HAP-1 (cell line): ENCODE measurements at regions not wholly inside any gene's neighbourhood (a gene's known extent, or its start where the extent isn't known, plus 50 kb on each side); places are given as distances from the start of the nearest gene placed in this dataset.
"Not testable (repeated sequence)": the region's sequence is repeated elsewhere in the genome, so short reads cannot be mapped to it uniquely, and the experiment has no call there.

ENCODE experiments used
- DNase-seq, 2 experiments: peaks; one replicate each; pipeline ENCODE4 v3.0.0-alpha.2; 2016 to 2020; ENCODE audit warnings: low spot score in 2 of 2
- H3K27me3 ChIP-seq: fragments of 250-450 bp; sonication (Bioruptor Pico); 2 replicates; pipeline ENCODE4 v1.5.1; 2020; ENCODE audit warnings: low read depth, mild to moderate bottlenecking, moderate library complexity
- H3K36me3 ChIP-seq: fragments of 250-450 bp; sonication (Bioruptor Pico); replicated peaks from 2 replicates; pipeline ENCODE4 v1.5.1; 2020; ENCODE audit warnings: mild to moderate bottlenecking
- H3K4me1 ChIP-seq: fragments of 250-450 bp; sonication (Bioruptor Pico); 2 replicates; pipeline ENCODE4 v1.5.1; 2020; ENCODE audit warnings: mild to moderate bottlenecking
- H3K4me3 ChIP-seq: fragments of 250-450 bp; sonication (Bioruptor Pico); 2 replicates; pipeline ENCODE4 v1.5.1; 2020; ENCODE audit warnings: mild to moderate bottlenecking, moderate library complexity
- H3K9me3 ChIP-seq: fragments of 250-450 bp; sonication (Bioruptor Pico); 2 replicates; pipeline ENCODE4 v1.5.1; 2020; ENCODE audit warnings: mild to moderate bottlenecking, moderate library complexity
- in situ Hi-C: fragments of 300-500 bp; cut with MboI; formaldehyde crosslinking; loops from 3 replicates; pipeline ENCODE4 v1.14.3; 2020; ENCODE audit warnings: low sequenced_read_pairs, inconsistent platforms, mixed read lengths

DNA sequence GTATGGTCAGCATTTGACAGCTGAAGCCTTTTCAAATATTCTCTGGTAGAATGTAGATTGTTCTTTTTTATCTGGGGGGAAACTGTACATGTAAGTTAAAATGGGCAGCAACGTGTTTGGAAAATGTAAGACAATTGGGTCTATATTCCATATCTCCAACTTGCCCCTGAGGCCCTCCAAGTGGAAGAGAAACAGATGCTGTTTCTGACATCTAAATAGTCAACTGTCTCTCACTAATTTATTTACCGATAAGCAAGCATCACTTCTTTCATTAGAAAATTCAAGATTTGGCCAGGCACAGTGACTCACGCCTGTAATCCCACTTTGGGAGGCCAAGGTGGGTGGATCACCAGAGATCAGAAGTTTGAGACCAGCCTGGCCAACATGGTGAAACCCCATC, 120.2 kb upstream of the TBCA start:
- Histone ChIP-seq H3K36me3 (no peaks in the 10 kb centered on the region), H3K4me3 (no peak overlapping the region), H3K9me3 (no peaks in the 10 kb centered on the region; the same call in 1 of the 2 replicates), H3K4me1 (peaks cover 11% of the 10 kb centered on the region), H3K27me3 (no peaks in the 10 kb centered on the region)
- DNase-seq, result no peak
- in situ Hi-C loops, result no loop called here

DNA sequence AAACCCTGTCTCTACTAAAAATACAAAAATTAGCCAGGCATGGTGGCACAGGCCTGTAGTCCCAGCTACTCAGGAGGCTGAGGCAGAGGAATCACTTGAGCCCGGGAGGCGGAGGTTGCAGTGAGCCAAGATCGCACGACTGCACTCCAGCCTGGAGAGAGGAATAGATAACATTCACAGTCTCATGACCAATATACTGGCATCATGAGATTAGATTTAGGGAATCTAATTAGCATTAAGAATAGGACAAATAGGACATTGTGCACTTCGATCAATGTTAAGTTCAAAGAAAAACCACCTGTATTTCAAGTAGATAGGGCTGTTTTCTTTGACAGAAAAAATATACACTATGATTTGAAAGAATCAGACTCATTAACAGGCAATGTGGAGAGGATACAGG, 118.0 kb upstream of the TBCA start:
- DNase-seq, in situ Hi-C loops: not testable (repeated sequence)

DNA sequence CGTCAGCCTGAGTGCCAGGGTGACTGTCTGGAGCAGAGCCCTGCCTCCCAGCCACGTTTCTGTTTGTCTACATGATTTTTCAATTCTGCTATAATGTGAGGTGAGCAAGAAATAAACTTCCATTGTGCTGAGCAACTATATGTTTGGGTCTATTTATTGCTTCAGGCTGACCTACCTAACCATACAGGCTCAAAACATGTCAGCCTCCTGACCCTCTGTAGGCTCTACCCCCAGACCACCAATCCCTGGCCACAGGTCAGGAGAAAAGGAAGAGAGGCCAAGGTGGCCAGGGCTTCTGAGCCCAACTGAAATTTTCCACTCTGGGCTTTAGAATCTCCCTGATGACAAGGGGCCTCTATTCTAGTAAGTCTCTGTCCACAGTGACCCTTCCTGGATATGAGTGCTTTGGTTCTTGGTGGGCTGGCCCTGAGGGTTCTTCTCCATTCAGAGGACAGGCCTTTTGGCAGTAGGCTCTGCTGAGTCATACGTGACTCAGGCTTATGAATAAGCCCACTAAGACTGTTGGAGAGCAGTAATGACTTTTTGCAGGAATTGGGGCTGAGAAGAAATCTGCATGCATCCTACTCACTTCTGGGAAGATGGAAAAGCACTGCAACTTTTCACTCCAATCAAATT, 117.2 kb upstream of the TBCA start:
- no peak for DNase-seq
- no peaks in the 10 kb centered on the region for H3K27me3 ChIP-seq
- no peaks in the 10 kb centered on the region for H3K36me3 ChIP-seq
- in situ Hi-C loops, result no loop called here
- H3K9me3 ChIP-seq, result no peaks in the 10 kb centered on the region; the same call in 1 of the 2 replicates
- no peak overlapping the region for H3K4me3 ChIP-seq
- H3K4me1 ChIP-seq, result peaks cover 11% of the 10 kb centered on the region

More for the DNA sequence above, 118.0 kb upstream of the TBCA start:
- not testable (repeated sequence) for H3K4me3 ChIP-seq, H3K9me3 ChIP-seq, H3K36me3 ChIP-seq, H3K27me3 ChIP-seq
- peaks cover 11% of the 10 kb centered on the region for H3K4me1 ChIP-seq

DNA sequence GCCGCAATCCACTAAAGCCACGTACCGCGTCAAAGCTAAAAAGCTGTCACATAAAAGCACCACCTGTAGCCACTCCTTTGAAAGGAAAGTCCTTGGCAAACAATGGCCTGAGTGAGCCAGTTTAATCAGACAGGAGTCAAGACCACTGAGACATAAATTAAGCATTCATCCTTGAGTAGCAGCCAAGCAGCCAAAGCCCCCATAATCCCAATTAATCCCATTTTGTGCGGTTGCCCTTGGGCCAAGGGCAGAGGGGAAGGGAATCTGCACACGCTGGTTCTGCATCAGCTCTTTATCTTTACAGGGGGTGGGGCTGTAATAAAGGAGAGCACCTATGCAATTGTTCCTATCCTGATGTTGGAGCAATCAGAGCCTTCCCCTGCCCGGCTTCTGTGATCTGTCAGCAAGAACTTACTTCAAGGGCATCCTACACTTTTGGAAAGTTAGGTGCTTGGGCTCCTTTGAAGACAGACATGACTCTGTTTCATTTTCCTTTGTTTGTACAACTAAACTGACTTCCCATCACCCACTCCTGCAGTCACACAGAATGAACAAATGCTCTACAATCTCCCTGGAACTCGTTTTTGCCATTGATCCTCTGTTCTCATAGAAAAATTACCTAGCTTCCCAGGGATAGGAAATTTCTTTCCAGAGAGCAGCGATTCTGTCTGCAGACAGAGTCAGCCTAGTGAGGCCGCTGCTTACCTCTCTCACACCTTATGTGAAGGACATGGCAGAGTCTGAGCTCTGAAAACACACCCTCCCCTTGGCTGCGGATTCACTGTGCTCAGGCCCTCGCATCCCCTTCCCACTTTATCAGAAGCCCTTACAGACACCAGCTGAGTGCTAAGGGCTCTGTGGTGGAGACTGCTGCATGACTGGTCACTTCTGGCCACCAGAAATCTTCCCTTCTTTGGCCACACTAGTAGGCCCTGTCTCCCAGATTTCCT, 116.2 kb upstream of the TBCA start:
- in situ Hi-C loops, result no loop called here
- peaks cover 11% of the 10 kb centered on the region for H3K4me1 ChIP-seq
- peak; percentile 63 to 68 for DNase-seq
- H3K27me3 ChIP-seq, result no peaks in the 10 kb centered on the region
- H3K4me3 ChIP-seq, result no peak overlapping the region
- no peaks in the 10 kb centered on the region for H3K36me3 ChIP-seq
- H3K9me3 ChIP-seq, result no peaks in the 10 kb centered on the region; the same call in 1 of the 2 replicates

DNA sequence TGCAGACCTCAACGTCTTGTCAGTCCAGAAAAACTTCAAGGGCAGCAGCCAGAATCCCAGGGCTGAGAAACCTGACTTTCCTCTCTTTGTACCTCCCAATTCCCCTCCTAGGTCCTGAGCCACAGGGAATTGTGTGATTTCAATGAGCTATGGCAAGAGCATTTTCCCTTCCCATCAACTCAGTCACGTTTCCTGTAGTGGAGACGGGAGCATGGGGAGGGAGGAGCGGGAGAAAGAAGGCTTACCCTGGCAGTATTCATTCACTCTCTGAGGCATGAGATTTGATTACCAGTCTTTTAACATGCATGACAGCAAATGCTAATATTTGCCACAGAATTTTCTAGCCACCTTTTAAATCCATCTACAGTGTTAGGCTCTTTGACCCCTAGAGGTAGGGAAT, 109.4 kb upstream of the TBCA start:
- H3K36me3 ChIP-seq, result no peaks in the 10 kb centered on the region
- in situ Hi-C loops, result no loop called here
- DNase-seq, result no peak

DNA sequence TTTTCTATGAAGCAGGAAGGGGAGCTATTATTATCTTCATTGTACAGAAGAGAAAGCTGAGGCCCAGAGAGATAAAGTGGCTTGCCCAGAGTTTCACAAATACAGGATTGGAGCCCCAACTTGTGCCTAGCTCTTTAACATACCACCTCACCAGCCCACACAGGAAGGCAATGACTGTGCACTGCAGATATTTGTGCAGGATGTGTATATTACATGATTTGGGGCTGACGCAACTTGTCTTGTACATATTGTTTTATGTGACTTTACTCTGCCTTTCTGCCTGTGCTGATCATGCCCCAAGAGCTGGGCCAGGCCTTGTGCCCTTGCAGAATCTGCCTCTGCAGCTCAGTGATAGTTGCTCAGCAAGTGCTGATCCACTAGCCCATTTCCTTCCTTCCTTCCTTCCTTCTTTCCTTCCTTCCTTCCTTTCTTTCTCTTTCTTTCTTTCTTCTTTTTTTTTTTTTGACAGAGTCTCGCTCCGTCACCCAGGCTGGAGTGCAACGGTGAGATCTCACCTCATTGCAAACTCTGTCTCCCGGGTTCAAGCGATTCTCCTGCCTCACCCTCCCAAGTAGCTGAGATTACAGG, 106.6 kb upstream of the TBCA start:
- H3K27me3 ChIP-seq, result no peaks in the 10 kb centered on the region; the same call in 1 of the 2 replicates
- H3K4me1 ChIP-seq, result no peaks in the 10 kb centered on the region; the same call in 1 of the 2 replicates
- no peak overlapping the region for H3K4me3 ChIP-seq
- in situ Hi-C loops, result no loop called here
- no peak for DNase-seq
- no peaks in the 10 kb centered on the region for H3K9me3 ChIP-seq
- H3K36me3 ChIP-seq, result no peaks in the 10 kb centered on the region

More for the DNA sequence above, 109.4 kb upstream of the TBCA start:
- Histone ChIP-seq H3K4me1 (no peaks in the 10 kb centered on the region; the same call in 1 of the 2 replicates), H3K27me3 (no peaks in the 10 kb centered on the region; the same call in 1 of the 2 replicates), H3K4me3 (no peak overlapping the region), H3K9me3 (no peaks in the 10 kb centered on the region)

DNA sequence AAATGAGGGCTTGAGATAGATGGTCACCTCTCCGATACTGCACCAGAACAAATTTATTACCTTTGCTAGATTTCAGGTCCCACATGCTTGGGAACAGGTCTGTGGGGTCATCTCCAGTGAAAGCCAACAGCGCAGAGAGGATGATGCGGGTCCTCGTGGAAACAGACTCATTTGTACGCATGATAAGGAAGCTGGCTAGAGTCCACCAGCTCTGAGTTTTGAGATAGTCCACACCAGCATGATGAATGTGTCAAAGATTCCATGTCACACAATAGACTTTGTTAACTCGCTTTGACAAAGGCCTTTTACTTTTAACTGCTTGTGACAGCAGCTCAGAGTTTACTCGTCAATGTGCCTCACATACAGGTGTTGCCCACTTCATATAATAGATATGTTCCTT, 105.4 kb upstream of the TBCA start:
- Histone ChIP-seq H3K4me3 (no peak overlapping the region), H3K27me3 (no peaks in the 10 kb centered on the region; the same call in 1 of the 2 replicates), H3K9me3 (no peaks in the 10 kb centered on the region), H3K36me3 (no peaks in the 10 kb centered on the region), H3K4me1 (no peaks in the 10 kb centered on the region; the same call in 1 of the 2 replicates)
- in situ Hi-C loops, result no loop called here
- no peak for DNase-seq

DNA sequence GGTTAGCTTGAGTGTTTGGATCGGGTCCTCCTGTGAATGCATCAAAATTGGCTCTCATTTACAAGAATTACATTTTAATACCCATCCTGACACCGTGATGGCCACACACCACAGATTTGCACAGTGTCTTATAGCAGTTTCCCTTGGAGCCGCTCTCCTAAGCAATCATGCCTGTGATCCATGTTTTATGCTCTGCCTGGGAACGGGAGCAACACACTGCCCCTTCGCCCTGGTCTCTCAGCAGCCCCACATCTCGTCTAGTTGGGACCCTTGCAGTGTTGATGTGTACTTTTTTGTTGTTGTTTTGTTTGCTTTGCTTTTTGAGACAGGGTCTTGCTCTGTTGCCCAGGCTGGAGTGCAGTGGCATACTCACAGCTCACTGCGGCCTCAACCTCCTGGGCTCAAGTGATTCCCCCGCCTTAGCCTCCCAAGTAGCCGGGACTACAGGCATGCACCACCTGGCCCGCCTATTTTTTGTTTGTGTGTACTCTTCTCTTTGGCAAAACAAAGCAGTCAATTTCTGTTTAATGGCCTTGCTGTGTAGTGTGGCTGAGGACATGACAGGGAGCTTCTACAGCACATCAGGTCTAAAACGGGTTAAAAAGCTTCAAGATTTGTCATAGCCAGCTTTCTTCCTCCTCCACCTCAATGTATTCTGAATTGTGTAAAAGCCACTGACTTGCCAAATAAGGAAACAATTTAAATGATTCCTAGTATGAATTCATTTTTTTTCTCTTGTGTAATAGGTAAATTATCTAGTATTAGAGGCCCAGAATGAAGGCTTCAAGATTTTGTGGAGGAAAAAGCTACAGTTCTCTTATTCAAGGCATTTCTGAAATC, 101.6 kb upstream of the TBCA start:
- no peaks in the 10 kb centered on the region for H3K27me3 ChIP-seq
- H3K4me3 ChIP-seq, result no peak overlapping the region
- DNase-seq, result no peak
- H3K9me3 ChIP-seq, result no peaks in the 10 kb centered on the region
- H3K4me1 ChIP-seq, result no peaks in the 10 kb centered on the region
- in situ Hi-C loops, result no loop called here
- no peaks in the 10 kb centered on the region for H3K36me3 ChIP-seq

DNA sequence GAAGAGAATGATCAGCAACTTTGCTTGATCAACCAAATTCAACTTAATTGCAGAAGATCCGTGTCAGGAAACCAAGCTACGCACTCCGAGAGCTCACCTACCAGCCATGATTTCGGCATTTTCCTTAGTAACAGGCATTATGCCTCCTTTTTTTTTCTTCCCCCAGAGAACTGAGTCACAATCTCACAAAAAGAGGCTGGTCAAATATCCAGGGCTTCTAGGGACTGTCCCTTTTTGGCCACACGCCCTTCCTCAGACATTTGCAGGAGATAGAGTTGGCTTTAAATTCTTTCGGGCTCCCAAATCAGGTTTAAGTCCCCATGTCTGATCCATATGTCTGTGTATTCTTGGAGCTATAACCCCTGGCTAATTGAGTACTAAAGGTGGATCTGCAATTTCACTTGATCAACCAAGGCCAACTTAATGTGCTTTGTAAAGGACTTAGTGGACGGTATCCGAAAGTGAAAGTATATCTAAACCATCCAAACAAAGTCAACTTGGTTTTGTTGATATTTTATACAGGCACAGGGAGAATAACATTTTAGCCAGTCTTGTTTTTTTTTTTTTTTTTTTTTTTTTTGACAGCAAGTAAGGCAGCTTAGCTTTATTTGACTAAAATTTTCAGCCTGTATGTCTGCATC, 100.8 kb upstream of the TBCA start:
- H3K36me3 ChIP-seq, result no peaks in the 10 kb centered on the region
- H3K4me1 ChIP-seq, result no peaks in the 10 kb centered on the region
- H3K27me3 ChIP-seq, result no peaks in the 10 kb centered on the region
- H3K9me3 ChIP-seq, result no peaks in the 10 kb centered on the region
- in situ Hi-C loops, result no loop called here
- no peak for DNase-seq
- H3K4me3 ChIP-seq, result no peak overlapping the region

DNA sequence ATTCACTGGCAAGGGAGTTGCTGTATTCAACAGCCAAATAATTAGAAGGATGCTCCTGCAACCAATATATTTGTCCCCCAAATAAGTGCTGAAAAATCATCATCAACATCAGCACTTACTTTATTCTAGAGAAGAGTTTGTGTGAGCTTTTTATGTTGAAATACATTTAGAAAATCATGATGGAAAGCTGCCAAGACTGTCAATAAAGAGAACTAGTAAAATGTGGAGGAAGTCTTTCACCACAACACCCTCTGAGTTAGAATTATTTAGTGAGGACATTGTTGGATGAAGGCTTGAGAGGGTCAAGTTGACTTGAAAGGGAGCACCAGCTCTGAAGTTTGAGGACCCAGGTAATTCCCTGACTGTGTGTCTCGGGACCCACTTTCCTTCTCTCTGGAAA, 100.2 kb upstream of the TBCA start:
- H3K36me3 ChIP-seq, result no peaks in the 10 kb centered on the region
- no peaks in the 10 kb centered on the region for H3K9me3 ChIP-seq
- no peaks in the 10 kb centered on the region for H3K4me1 ChIP-seq
- no peaks in the 10 kb centered on the region for H3K27me3 ChIP-seq
- no peak for DNase-seq
- no peak overlapping the region for H3K4me3 ChIP-seq
- in situ Hi-C loops, result no loop called here

DNA sequence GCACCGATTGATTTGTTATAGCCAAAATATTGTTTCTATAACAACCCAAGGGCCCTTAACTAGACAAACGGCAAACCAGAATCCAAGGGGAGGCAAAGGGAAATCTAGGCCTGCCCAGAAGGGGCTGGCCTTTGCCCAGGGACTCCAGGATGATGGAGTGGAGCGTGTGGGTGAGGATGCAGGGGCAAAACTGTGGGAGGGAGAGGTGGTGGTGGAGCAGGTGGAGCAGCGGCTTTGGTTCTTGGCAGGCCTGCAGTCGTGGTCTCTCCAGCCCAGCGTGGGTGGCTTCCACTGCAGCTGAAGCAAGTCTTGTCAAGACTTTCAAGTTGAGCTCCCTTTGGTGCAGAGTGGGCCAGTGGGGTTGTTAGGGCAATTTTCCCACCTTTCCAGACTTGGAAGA, 98.6 kb upstream of the TBCA start:
- in situ Hi-C loops, result no loop called here
- no peak overlapping the region for H3K4me3 ChIP-seq

DNA sequence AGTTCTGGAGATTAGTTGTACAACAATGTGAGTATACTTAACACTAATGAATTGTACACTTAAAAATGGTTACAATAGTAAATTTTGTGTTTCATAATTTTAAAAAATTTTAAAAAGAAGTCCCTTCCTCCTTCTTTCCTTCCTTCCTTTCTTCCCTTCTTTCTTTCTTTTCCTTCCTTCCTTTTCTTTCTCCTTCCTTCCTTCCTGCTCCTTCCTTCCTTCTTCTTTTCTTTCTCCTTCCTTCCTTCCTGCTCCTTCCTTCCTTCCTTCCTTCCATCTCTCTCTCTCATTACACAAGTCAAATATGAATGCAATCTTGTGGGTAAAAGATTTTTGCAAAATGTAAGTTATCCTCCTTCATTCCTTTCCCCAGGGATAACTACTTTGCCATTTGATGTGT, 97.1 kb upstream of the TBCA start:
- Histone ChIP-seq H3K9me3 (no peaks in the 10 kb centered on the region), H3K36me3 (no peaks in the 10 kb centered on the region), H3K4me3 (no peak overlapping the region), H3K27me3 (no peaks in the 10 kb centered on the region), H3K4me1 (no peaks in the 10 kb centered on the region)
- no peak for DNase-seq
- in situ Hi-C loops, result no loop called here

More for the DNA sequence above, 98.6 kb upstream of the TBCA start:
- no peak for DNase-seq
- Histone ChIP-seq H3K4me1 (no peaks in the 10 kb centered on the region), H3K27me3 (no peaks in the 10 kb centered on the region), H3K36me3 (no peaks in the 10 kb centered on the region), H3K9me3 (no peaks in the 10 kb centered on the region)

DNA sequence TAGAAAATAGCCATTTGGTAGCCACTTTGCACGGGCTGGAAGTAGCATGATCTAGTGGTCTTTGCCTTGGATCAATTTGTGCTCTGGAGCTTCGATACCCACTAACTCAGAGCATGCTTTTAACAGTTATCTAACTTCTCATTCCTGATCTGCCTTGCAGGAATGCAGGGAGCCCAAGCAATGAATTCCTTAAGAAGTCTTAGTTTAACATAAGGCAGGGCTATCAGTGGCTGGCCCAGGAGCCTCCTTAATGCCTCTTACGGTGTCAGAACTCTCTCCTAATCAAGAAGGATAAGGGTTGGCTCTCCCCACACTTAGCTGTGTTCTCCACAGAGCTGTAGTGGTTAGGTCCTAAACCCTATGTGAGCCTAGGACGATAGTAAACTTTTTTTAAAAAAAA, 95.8 kb upstream of the TBCA start:
- Histone ChIP-seq H3K4me3 (no peak overlapping the region), H3K4me1 (peaks cover 3% of the 10 kb centered on the region), H3K9me3 (no peaks in the 10 kb centered on the region), H3K27me3 (no peaks in the 10 kb centered on the region), H3K36me3 (no peaks in the 10 kb centered on the region)
- no peak for DNase-seq
- in situ Hi-C loops, result no loop called here
